ENCODE measurements at regions not wholly inside any gene's neighbourhood (a gene's known extent, or its start where the extent isn't known, plus 50 kb on each side); places are given as distances from the start of the nearest gene placed in this dataset.

GRCh38 chr1:215508311-215508710 lies 58.8 kb upstream of the KCTD3 start:
- DNase-seq (no peak), ATAC-seq (no peak)
- intact Hi-C loops (cut with DNase I), result no loop called here
- Histone ChIP-seq H3K27ac (no peak overlapping the region), H3K27me3 (no peaks in the 10 kb centered on the region), H3K4me3 (no peak overlapping the region), H3K36me3 (no peaks in the 10 kb centered on the region), H3K9me3 (no peaks in the 10 kb centered on the region), H3K4me1 (no peaks in the 10 kb centered on the region)
- no peak for TF ChIP-seq CTCF (IDR thresholded peaks at IDR 0.05)
